AG10803 (cell line): ENCODE measurements at regions not wholly inside any gene's neighbourhood (a gene's known extent, or its start where the extent isn't known, plus 50 kb on each side); places are given as distances from the start of the nearest gene placed in this dataset.

Source experiments
- DNase-seq: peaks from one replicate; pipeline ENCODE4 v3.0.0; 2010; ENCODE audit warnings: low read depth
- H3K4me3 ChIP-seq: 2 replicates; pipeline ENCODE4 v1.5.1; 2011; ENCODE audit warnings: mild to moderate bottlenecking, low read length, control low read depth
- CTCF ChIP-seq: conservative IDR thresholded peaks from 2 replicates; pipeline ENCODE4 v1.5.1; 2011; ENCODE audit warnings: mild to moderate bottlenecking, low read length, control low read depth, inconsistent platforms

- no peak for DNase-seq
- no peak overlapping the region for H3K4me3 ChIP-seq
- TF ChIP-seq CTCF = no peak
These were observed 738.9 kb upstream of the PTBP2 start for GRCh38 chr1:95982711-95983110.

- TF ChIP-seq CTCF = no peak
- DNase-seq = no peak
- H3K4me3 ChIP-seq = no peak overlapping the region
These were observed 737.8 kb upstream of the PTBP2 start for GRCh38 chr1:95983831-95984230.

- DNase-seq = no peak
- no peak overlapping the region for H3K4me3 ChIP-seq
- no peak for TF ChIP-seq CTCF
These were observed 736.7 kb upstream of the PTBP2 start for GRCh38 chr1:95984798-95985374.

DNA sequence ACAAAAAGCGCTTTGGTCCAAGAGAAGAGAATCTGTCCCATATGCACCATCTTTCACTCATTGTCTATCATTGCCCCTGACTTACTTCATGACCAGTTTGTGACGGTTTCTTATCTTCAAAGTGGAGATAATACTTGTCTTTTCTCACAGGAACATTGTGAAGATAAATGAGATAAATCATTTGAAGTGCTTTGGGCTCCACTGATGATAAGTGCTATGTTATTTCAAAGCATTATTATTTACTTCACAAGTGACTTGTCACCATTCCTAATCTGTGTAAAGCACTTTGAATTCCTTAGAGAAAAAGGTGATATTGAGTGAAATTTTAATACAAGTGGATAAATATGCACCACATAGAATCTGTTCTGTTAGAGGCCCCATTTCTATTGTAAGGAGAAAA lies 731.6 kb upstream of the PTBP2 start:
- TF ChIP-seq CTCF = no peak
- no peak for DNase-seq
- H3K4me3 ChIP-seq = no peak overlapping the region

- no peak for TF ChIP-seq CTCF
- no peak for DNase-seq
These were observed 729.6 kb upstream of the PTBP2 start for GRCh38 chr1:95991787-95992520.

DNA sequence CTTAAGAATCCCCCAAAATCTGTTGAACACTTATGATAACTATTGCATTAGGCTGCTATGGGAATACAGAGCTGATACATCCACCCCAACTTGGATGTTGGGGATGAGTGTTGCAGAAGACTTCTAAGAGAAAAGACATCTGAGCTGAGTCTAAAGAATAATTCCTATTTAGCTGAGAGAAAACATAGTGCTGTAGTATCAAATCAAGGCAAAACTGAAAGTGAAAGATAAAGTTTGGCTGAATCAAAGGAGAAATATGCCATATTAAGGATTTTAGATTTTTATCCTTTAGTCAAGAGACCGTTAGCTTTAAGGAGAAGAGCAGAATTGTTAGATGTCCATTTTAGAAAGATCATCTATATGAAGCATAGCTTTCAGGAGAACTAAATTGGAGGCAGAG lies 726.9 kb upstream of the PTBP2 start:
- no peak for TF ChIP-seq CTCF
- no peak for DNase-seq
- peak overlapping the region; percentile 18 for H3K4me3 ChIP-seq

More at GRCh38 chr1:95991787-95992520, 729.6 kb upstream of the PTBP2 start:
- no peak overlapping the region for H3K4me3 ChIP-seq

DNA sequence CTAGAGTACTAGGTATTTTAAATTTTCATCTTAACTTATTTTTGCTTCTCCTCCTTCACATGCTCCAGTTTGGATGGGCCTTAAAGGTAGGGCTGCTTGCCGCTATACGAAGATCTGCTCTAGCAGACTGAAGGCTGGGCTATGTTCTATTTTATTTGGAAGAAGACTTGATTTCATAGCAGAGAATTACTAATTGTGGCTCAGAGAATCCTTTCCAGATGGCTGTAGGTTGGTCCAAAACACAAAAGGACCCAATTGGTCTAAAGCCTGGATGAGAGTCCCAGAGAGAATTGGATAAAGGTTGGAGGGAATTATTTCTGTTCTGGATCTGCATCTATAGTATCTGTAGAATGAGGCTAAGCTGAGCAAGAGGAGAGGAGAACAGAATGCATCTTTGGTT lies 719.4 kb upstream of the PTBP2 start:
- no peak for DNase-seq
- H3K4me3 ChIP-seq = no peak overlapping the region
- no peak for TF ChIP-seq CTCF
